ENCODE measurements at regions not wholly inside any gene's neighbourhood (a gene's known extent, or its start where the extent isn't known, plus 50 kb on each side); places are given as distances from the start of the nearest gene placed in this dataset.

- DNase-seq (ENCODE audit: low read depth, low spot score) = no peak
Measured at GRCh38 chr6:23306251-23306950, 737.0 kb downstream of the HDGFL1 start.

GRCh38 chr6:23307516-23307915, 738.1 kb downstream of the HDGFL1 start:
- no peak for DNase-seq (ENCODE audit: low read depth, low spot score)

GRCh38 chr6:23308166-23308565, 738.8 kb downstream of the HDGFL1 start:
- no peak for DNase-seq (ENCODE audit: low read depth, low spot score)

- no peak for DNase-seq (ENCODE audit: low read depth, low spot score)
Measured at GRCh38 chr6:23311211-23311610, 741.8 kb downstream of the HDGFL1 start.

GRCh38 chr6:23316131-23316530, 746.8 kb downstream of the HDGFL1 start:
- no peak for DNase-seq (ENCODE audit: low read depth, low spot score)

GRCh38 chr6:23316931-23317330, 747.6 kb downstream of the HDGFL1 start:
- DNase-seq (ENCODE audit: low read depth, low spot score) = no peak

- DNase-seq (ENCODE audit: low read depth, low spot score) = no peak
Measured at GRCh38 chr6:23319582-23319981, 750.2 kb downstream of the HDGFL1 start.

GRCh38 chr6:23320471-23321015, 751.2 kb downstream of the HDGFL1 start:
- DNase-seq (ENCODE audit: low read depth, low spot score) = no peak

GRCh38 chr6:23323897-23324296, 754.5 kb downstream of the HDGFL1 start:
- no peak for DNase-seq (ENCODE audit: low read depth, low spot score)

GRCh38 chr6:23325065-23325464, 755.7 kb downstream of the HDGFL1 start:
- DNase-seq (ENCODE audit: low read depth, low spot score) = no peak

GRCh38 chr6:23327621-23328020, 758.3 kb downstream of the HDGFL1 start:
- DNase-seq (ENCODE audit: low read depth, low spot score) = no peak

GRCh38 chr6:23329086-23329485, 759.7 kb downstream of the HDGFL1 start:
- peak; percentile 6 for DNase-seq (ENCODE audit: low read depth, low spot score)

GRCh38 chr6:23330632-23331031, 761.3 kb downstream of the HDGFL1 start:
- DNase-seq (ENCODE audit: low read depth, low spot score) = no peak

- no peak for DNase-seq (ENCODE audit: low read depth, low spot score)
Measured at GRCh38 chr6:23334360-23334759, 765.0 kb downstream of the HDGFL1 start.

GRCh38 chr6:23335894-23336293, 766.5 kb downstream of the HDGFL1 start:
- DNase-seq (ENCODE audit: low read depth, low spot score) = no peak

GRCh38 chr6:23339268-23339667, 769.9 kb downstream of the HDGFL1 start:
- no peak for DNase-seq (ENCODE audit: low read depth, low spot score)

- no peak for DNase-seq (ENCODE audit: low read depth, low spot score)
Measured at GRCh38 chr6:23340271-23340670, 770.9 kb downstream of the HDGFL1 start.

- no peak for DNase-seq (ENCODE audit: low read depth, low spot score)
Measured at GRCh38 chr6:23343610-23344306, 774.4 kb downstream of the HDGFL1 start.

GRCh38 chr6:23348185-23348584, 777.8 kb upstream of the NRSN1 start:
- DNase-seq (ENCODE audit: low read depth, low spot score) = no peak

- DNase-seq (ENCODE audit: low read depth, low spot score) = peak; percentile 86
Measured at GRCh38 chr6:23349521-23350147, 776.4 kb upstream of the NRSN1 start.

GRCh38 chr6:23350752-23351453, 775.1 kb upstream of the NRSN1 start:
- no peak for DNase-seq (ENCODE audit: low read depth, low spot score)

GRCh38 chr6:23354004-23354403, 772.0 kb upstream of the NRSN1 start:
- no peak for DNase-seq (ENCODE audit: low read depth, low spot score)

Measured in astrocyte of the hippocampus (primary cell).